Colon (tissue), 2 donors: ENCODE measurements at regions not wholly inside any gene's neighbourhood (a gene's known extent, or its start where the extent isn't known, plus 50 kb on each side); places are given as distances from the start of the nearest gene placed in this dataset.
"Not testable (repeated sequence)": the region's sequence is repeated elsewhere in the genome, so short reads cannot be mapped to it uniquely, and the experiment has no call there.

ENCODE experiments used
- FAIRE-seq: peaks from 2 replicates; lab custom pipeline; 2012; peaks lifted over from hg19 to GRCh38; lab: Jason Lieb, UNC
- donor health status: control.
- donor health status: control.

GRCh38 chr3:30440147-30440604, 166.2 kb upstream of the TGFBR2 start:
- FAIRE-seq, result no peak

- no peak for FAIRE-seq
Measured at GRCh38 chr3:30440880-30441279, 165.5 kb upstream of the TGFBR2 start.

GRCh38 chr3:30443756-30444673, 162.4 kb upstream of the TGFBR2 start:
- FAIRE-seq, result no peak

DNA sequence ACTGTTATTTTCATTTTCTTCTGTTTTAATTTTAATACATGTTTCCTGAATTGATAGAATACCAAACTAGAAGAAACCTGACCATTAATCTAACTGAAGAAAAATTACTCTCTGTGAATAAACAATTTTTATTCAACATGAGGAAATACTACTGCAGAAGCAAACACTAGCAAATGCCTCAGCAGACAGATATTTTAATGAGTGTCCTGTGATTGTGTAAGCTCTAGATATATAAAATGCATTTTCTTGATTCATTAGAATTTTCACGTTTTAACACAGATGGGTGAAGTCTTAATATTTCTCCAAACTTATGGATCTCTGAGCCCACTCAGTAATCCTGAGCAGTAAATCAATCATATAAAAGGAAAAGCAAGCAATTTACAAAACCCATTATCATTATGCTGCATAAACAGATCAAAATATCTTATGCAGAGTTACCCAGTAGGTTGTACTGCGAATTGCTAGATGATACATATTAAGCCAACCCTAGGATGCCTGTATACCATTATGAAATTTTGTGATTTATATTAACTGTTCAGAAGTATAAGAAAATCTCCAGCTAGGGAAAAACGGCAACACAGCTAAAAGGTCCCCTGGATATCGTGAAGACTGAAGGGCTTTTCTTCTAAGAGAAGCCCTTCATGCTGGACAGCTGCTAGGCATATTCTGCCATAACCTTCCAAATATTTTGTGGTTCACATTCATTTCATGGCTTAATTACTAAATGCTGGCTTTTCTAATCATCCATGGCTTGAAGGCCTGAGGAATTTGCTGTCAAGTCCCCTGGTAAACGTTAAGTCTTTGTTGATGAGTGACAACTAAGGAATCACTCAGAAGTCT, 157.7 kb upstream of the TGFBR2 start:
- no peak for FAIRE-seq

- FAIRE-seq, result no peak
Measured at GRCh38 chr3:30449290-30449632, 157.1 kb upstream of the TGFBR2 start.

DNA sequence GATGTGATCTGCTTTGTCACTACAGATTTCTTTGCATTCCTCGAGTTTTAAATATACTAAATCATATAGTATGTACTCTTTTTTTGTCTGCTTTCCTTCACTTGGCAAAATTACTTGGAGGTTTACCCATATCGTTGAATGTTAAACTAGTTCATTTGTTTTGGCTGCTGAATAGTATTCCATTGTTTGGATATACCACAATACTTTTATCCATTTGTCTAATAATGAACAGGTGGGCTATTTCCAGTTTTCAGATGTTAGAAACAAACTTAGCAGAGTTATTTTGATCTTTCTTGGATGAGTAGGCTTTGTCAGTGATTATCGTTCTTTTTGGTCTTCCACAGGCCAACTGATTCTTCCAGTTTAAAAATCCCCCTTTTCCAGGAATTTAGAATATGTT, 154.0 kb upstream of the TGFBR2 start:
- FAIRE-seq, result no peak

DNA sequence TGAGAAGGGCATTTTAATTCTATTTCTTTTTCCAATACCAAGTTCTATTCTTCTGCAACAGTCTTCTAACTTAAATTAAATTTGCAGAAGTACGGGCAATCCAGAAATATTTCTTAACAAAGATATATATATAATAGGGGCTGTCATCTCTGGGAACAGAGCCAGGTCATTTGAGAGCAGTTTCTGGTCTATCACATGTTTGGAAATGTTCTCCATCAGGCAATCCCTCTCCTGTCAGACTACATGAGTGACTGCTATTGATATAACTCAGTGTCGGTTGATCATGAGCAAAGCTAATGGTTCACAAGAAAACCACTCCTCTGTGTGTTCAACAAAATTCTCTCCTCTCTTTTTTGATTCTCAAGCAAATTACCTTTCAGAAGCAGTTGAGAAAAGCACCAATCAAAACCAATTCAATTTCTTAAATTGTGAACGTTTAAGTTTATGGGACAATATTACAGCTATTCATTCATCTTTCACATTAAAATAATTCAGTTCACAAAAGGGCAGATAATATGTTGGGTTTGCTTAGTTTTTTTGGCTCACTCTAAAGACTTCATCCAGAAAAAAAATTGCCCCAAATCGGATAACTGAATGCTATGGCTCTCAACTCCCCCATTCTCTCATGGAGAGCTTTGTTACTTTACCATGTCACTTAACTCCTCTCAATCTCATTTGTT, 152.9 kb upstream of the TGFBR2 start:
- FAIRE-seq, result no peak

- FAIRE-seq, result no peak
Measured at GRCh38 chr3:30454636-30455035, 151.8 kb upstream of the TGFBR2 start.

- not testable (repeated sequence) for FAIRE-seq
Measured at GRCh38 chr3:30455112-30455511, 151.3 kb upstream of the TGFBR2 start.

GRCh38 chr3:30455840-30456239, 150.6 kb upstream of the TGFBR2 start:
- FAIRE-seq, result no peak

DNA sequence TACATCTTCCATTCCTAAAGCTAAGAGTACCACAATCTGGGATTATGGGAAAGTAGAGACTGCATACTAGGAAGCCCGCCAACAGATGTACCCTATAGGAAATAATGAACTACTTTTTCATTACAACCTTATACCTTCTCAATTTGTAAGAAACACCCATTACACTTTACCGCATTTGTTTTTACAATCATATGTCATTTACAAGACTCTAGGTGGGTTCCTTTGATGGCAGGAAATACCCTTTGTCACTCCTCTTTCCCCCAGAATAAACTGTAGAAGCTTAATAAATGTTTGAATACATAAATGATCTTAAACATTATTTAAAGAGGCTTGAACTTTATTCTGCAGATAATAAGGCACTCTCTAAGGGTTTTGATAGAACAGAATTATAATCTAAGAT, 150.1 kb upstream of the TGFBR2 start:
- no peak for FAIRE-seq

DNA sequence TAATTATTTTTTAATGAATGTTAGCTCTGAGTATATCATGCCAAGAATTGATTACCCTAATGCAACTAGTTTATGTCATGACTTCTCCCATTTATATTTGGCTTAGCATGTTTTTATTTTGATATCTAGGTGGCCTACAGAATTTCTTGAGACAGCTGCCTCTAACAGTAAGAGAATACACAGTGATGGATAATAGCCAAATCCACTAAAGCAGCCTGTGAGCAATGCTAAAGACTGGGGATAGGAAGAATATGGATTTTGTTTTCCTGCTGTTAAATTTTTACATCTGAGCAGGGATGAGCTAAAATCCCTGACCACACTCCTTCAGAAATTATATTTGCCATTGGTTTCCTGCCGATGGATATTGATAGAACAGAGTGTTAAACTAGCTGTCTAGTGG, 149.3 kb upstream of the TGFBR2 start:
- FAIRE-seq, result no peak

GRCh38 chr3:30457726-30458125, 148.7 kb upstream of the TGFBR2 start:
- FAIRE-seq, result no peak

- FAIRE-seq, result no peak
Measured at GRCh38 chr3:30458376-30459171, 147.8 kb upstream of the TGFBR2 start.

GRCh38 chr3:30461311-30461710, 145.1 kb upstream of the TGFBR2 start:
- no peak for FAIRE-seq

GRCh38 chr3:30462721-30463470, 143.5 kb upstream of the TGFBR2 start:
- FAIRE-seq, result no peak

GRCh38 chr3:30464381-30464780, 142.0 kb upstream of the TGFBR2 start:
- no peak for FAIRE-seq

DNA sequence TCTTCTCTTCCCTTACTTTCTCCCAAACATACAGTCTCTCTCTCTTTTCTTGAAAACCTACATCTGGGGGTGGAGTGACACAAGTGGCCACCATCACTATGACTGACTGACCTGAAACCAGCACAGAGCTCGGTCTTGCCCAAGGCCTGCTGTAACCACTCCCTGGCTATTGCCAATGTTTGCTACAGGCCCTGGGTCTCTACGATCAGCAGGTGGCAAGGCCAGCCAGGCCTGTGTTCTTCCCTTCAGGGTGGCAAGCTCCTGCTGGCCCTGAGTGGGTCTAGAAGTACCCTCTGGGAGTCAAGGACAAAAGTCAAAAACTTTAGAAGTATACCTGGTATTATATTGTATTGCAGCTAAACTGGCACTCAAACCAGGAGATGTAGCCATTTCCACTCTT, 140.9 kb upstream of the TGFBR2 start:
- no peak for FAIRE-seq

GRCh38 chr3:30467596-30468238, 138.7 kb upstream of the TGFBR2 start:
- FAIRE-seq, result no peak

DNA sequence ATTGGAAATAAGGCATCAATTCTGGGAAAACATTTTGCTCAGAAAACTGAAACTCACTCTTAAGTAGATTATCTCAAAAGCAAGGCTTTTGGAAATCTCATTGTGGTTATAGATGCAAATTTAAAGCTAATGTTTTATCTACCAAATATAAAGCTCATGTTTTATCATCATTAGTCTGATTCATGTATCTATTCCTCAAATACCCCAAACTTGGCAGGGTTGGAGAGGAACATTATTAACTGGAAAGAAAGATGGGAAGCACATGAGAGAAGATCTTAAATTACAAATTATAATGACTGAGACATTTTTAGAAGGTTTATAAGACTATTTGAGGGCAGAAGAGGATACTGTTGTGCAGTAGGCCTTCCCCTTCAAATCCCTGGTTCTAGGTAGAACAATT, 137.3 kb upstream of the TGFBR2 start:
- FAIRE-seq, result no peak

DNA sequence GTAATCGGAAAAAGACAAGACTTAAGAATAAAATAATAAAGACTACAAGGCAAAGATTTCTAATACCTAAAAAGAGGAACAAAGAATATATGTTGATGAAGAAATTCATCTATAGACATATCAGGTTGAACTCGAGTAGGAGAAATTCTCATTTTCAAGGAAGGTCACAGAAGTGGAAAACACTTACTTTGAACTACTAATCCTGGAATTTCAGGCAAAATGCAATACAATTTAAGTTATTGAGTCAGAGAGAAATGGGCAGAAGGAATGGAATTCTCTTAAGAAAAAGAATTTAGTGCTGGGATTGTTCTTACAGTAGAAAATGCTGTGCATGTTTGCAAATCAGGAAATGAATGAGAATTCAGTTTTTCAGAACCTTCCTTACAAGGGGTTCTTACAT, 135.9 kb upstream of the TGFBR2 start:
- no peak for FAIRE-seq
